Keratinocyte (primary cell): ENCODE measurements at regions not wholly inside any gene's neighbourhood (a gene's known extent, or its start where the extent isn't known, plus 50 kb on each side); places are given as distances from the start of the nearest gene placed in this dataset.

Experiments used
- CTCF ChIP-seq, 3 experiments: IDR thresholded peaks in 1 of 3; conservative IDR thresholded peaks in 1 of 3; optimal IDR thresholded peaks in 1 of 3; 2 replicates in 2 of 3; 3 replicates in 1 of 3; pipeline versions ENCODE3 to v1.5.1; 2011; ENCODE audit warnings: low read length in 3 of 3, mild to moderate bottlenecking in 3 of 3, moderate library complexity in 2 of 3, control low read depth in 1 of 3, inconsistent platforms in 1 of 3; ENCODE audit not compliant: insufficient read depth in 2 of 3; ENCODE audit errors: extremely low read depth in 1 of 3
- EZH2 ChIP-seq: IDR thresholded peaks from one replicate; pipeline ENCODE4 v1.6.1; 2012; ENCODE audit warnings: inconsistent platforms, mild to moderate bottlenecking, low read length, moderate library complexity

GRCh38 chr1:239044829-239045228 lies 341.5 kb upstream of the CHRM3 start:
- TF ChIP-seq CTCF (optimal IDR thresholded peaks at IDR 0.05 in 1 of 3, IDR thresholded peaks at IDR 0.05 in 1 of 3, conservative IDR thresholded peaks at IDR 0.05 in 1 of 3; ENCODE audit: extremely low read depth in 1 of 3, insufficient read depth in 2 of 3, low read length in 3 of 3), result no peak
- no peak for TF ChIP-seq EZH2
